HG03039 (cell line): ENCODE measurements at regions not wholly inside any gene's neighbourhood (a gene's known extent, or its start where the extent isn't known, plus 50 kb on each side); places are given as distances from the start of the nearest gene placed in this dataset.

Source experiments
- ATAC-seq: cut with Tn5 transposase; IDR thresholded peaks from one replicate; pipeline ENCODE4 v1.9.1; 2021; ENCODE audit warnings: mild to moderate bottlenecking, moderate library complexity; ENCODE audit not compliant: unreplicated experiment

DNA sequence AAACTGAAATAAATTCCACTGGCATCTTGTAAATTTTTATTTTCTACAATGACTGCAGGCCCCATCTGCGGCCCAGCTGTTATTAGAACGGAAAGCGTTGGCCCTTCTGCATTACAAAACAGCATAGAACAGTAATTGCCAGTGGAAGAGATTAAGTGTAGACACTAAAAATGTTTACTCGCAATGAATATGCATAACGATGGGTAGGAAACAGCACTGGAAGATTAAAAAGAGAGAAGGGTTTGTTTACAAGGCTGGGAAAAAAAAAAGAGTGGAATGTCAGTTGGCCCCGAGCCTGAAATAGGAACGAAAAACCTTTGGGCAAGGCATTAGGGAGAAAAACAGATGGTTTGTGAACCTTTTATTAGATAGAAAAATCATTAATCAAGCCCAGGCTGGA, 275.9 kb upstream of the TCF4 start:
- no peak for ATAC-seq

GRCh38 chr18:55863391-55863706, 275.4 kb upstream of the TCF4 start:
- ATAC-seq = no peak

DNA sequence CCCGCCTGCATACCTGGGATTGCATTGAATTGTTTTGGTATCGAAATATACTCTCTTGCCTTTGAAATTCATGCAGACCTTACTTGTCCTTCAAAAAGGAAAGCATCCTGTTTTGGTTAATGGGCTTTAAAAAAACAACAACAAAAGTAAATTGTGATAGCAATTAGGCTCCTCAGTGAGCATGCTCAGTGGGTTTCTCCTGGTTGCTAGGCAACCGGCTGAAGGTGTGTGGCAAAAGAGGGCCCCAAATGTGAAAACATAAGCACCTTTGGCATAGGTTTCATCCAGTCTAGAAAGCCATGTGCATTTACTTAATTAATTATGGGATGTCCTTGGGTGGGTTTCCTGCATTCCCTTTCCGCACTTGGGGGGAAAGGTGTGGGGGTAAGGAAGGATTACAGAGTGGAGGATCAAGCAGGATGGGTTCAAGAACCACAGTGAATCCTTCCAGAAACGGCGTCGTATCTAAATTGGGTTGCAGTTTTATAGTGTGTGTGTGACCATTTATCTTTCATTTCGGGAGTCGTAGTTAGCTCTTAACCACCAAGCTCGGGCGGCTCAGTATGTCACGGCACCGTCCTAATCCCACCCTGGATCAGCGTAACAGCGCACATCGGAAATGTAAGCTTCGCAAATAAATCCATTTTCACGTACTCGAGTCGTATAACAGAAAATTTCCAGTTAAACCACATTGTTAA, 274.9 kb upstream of the TCF4 start:
- ATAC-seq = no peak

- no peak for ATAC-seq
Measured at GRCh38 chr18:55861266-55861665, 273.3 kb upstream of the TCF4 start.

DNA sequence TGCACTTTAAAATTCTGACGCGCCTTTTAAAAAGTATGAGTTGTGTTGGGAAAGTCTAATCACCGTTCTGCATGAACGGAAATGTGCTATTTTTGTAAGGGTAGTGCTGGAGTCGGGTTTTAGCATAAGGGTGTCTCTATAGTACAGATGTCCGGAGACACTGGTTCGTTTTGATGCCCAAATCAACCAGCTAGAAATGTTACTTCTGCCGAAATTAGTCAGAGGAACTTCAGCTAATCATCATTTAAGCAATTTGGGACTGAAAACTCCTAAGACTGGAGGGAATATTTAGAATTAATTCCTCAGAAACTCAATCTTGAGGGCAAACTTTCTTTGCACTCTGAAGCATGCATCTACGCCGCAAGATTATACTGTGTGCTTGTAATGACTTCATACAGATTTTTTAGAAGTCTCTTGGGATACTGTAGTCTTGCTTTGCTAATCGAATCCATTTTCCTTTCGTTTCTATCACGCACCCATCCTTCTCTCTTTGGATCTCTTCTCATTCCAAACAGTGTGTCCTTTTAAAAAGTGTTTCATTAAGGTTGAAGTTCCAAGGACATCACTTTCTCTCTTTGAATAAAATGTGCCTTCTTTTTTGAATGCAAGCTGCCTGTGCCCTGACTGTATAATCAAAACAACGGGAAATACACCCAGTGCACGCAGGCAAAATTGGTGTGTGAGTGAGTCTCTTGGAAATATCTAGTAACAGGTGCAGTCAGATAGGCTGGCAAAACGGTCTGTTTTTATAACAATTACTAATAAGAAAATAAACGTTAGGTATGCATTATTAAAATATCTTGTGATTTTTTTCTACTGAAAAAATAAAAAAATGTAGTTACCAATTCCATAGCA, 270.9 kb upstream of the TCF4 start:
- no peak for ATAC-seq

GRCh38 chr18:55857956-55858355, 270.0 kb upstream of the TCF4 start:
- ATAC-seq = no peak

GRCh38 chr18:55857409-55857808, 269.4 kb upstream of the TCF4 start:
- no peak for ATAC-seq

- no peak for ATAC-seq
Measured at GRCh38 chr18:55856679-55857078, 268.7 kb upstream of the TCF4 start.

DNA sequence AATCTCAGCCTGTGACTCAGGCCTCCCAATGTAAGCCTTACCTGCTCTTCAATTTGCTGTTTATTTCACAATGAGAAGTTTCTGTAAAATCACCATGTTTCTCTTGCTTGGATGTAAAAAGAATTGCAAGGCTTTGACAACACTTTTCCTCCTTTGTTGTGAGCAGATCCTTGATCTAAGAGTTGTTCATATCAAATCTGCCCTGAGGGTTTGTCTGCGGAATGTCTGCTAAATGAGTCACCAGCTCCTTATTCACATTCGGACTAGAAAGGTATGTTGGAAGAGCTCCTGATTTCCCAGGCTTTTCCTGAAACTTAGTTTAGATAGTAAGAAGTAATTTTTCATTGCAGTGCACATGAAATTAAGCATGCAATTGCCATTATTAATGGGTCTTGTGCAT, 268.2 kb upstream of the TCF4 start:
- ATAC-seq = no peak

- no peak for ATAC-seq
Measured at GRCh38 chr18:55853268-55853667, 265.3 kb upstream of the TCF4 start.

- ATAC-seq = no peak
Measured at GRCh38 chr18:55850904-55851303, 262.9 kb upstream of the TCF4 start.

GRCh38 chr18:55849391-55849790, 261.4 kb upstream of the TCF4 start:
- no peak for ATAC-seq

DNA sequence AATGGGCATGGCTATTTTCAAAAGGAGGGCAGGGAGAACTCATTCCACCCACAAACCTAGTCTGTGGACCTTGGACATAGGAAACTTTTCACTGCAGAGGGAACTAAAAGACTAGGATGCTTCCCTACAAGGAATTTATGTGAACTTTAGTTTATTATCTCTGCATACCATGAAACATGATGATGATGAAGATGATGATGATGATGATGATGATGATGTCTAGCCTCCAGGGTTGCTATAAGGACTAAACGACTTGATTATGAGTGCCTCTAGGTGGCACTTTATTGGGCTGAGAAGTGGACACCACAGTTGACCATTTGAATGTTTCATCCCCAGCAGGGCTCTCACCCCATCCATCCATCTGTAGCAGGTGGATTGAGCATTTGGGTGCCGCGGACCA, 260.0 kb upstream of the TCF4 start:
- ATAC-seq = no peak

DNA sequence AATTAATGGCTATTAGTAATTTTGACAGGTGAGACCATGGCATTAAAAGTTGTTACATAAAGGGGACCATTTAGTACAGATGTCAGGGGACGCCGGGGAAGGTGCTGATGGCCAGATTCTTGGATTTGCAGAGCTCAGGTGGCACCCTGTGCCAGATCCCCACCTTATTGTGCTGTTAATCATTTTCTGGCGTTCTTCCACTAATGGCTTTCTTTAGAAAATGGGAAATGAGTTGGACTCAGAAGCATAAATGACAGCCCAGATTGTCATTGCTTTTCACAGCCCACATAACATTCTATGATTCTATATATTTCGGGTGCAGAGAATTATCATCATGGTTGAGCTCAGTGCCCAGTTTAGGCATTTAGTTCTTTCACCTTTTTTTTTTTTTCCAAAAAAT, 257.2 kb upstream of the TCF4 start:
- no peak for ATAC-seq

GRCh38 chr18:55844382-55844781, 256.4 kb upstream of the TCF4 start:
- ATAC-seq = no peak

DNA sequence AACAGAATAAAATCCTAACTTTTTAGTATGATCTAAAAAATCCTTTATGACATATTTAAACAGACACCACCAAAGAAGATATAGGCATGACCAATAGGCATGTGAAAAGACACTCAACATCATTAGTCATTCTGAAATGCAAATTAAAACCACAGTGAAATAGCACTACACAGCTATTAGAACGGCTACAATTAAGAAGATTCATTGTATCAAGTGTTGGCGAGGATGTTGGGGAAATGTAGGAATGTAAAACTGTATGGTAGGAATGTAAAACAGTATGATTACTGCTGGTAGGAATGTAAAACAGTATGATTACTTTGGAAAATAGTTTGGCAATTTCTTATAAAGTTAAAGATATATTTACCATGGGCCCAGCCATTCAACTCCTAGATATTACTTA, 253.3 kb upstream of the TCF4 start:
- ATAC-seq = no peak

- no peak for ATAC-seq
Measured at GRCh38 chr18:55840601-55841170, 252.7 kb upstream of the TCF4 start.

DNA sequence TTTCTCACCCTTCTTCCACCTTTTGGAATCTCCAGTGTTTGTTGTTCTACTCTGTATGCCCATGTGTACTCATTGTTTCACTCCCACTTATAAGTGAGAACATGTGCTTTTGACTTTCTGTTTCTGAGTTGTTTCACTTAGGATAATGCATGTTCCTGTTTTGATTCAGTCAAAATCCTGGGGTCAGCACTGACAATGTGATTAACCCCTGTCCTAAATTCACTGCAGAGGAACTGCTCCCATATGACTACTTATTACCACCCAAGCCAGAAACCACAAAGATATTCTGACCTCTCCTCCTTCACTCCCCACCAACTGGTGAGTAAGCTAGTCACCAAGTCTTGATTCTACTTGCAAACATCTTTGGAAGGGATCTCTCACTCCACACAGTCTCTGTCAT, 251.4 kb upstream of the TCF4 start:
- ATAC-seq = no peak

- ATAC-seq = no peak
Measured at GRCh38 chr18:55838841-55839240, 250.8 kb upstream of the TCF4 start.

DNA sequence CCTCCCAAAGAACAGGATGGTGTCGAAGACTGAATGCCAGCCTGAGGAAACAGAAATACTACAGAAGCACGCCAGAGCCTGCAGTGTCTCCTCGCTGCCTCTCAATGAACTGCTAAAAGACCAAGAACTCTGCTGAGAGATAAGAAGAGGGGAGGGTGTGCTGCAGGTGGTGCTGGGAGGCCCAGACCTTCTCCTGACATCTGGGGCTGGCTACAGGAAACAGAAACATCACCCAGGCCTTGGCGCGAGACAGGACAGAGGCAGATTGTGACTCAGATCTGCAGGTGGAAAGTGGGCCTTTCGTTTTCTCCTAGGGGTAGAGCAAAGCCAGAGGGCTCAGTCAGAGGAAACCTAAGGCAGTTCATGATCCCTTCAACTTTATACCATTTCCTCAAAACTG, 250.3 kb upstream of the TCF4 start:
- ATAC-seq = no peak

- ATAC-seq = no peak
Measured at GRCh38 chr18:55833543-55833942, 245.6 kb upstream of the TCF4 start.

GRCh38 chr18:55830544-55830943, 242.6 kb upstream of the TCF4 start:
- ATAC-seq = no peak
